Lung microvascular endothelial cell (primary cell): ENCODE measurements at regions not wholly inside any gene's neighbourhood (a gene's known extent, or its start where the extent isn't known, plus 50 kb on each side); places are given as distances from the start of the nearest gene placed in this dataset.

ENCODE experiments used
- DNase-seq, 2 donors: peaks; one replicate each; pipeline versions ENCODE4 v3.0.0 to v3.0.0-alpha.2; 2010; ENCODE audit warnings: low read depth in 2 of 2

DNA sequence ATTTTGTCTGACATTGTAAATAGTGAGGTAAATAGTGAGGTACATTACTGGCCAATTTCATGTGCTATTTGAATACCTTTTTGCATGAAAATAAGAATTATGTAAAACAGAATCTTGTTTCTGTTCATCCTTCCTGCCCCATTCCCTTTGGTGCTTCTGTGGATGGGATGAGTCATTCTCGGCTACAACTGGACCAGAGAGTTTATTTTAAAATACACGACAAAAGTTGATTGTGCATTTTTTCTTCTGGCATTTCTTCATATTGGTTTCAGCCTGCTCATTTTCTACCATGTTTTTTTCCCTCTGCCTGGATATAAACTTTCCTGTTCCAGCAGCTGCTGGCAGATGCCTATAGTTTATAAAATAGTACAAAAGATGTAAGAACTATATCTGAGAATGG is 107.5 kb downstream of the CYSLTR2 start:
- DNase-seq, result no peak

DNA sequence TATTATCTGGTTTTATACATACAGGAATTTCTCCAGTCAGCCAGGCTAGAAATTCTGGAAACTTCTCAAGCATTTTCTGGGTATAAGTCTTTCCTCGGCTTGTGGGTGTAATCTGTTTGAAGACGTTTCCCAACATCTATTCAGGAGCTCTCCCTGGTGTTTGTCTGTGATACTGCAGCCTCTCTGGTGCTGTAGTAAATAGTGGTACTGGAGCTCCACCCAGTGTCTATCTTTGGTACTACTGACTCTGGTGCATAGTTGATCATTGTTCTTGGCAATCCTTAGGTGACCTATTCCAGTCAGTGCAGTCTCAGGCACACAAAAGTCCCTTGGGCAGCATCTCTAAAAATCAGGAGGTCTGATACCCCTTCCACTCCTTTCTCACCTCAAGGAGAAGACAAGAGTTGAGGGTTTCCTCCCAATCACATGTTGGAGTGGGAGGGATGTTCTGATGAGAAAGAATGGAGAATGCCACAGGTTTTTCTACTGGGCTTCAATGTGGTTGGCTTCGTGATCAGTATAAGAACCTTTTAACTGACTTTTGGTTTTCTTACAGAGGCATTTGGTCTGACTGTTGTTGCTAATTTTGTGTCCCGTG is 115.5 kb downstream of the CYSLTR2 start:
- DNase-seq, result peak; percentile 87 to 89

DNA sequence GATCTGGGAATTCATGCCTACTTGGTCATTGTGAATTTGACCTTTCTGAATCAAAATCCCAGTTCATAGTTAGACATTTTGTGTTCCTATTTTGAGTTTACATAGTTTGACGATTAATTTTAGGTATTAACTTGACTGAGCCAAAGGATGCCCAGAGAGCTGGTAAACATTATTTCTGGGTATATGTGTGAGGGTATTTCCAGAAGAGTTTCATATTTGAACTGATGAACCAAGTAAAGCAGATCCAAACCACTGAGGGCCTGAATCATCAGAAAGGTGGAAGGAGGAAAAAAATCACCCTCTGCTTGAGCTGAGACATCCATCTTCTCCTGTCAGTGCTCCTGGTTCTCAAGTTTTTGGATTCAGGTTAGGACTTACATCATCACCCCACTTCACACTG is 116.6 kb downstream of the CYSLTR2 start:
- DNase-seq, result no peak

DNA sequence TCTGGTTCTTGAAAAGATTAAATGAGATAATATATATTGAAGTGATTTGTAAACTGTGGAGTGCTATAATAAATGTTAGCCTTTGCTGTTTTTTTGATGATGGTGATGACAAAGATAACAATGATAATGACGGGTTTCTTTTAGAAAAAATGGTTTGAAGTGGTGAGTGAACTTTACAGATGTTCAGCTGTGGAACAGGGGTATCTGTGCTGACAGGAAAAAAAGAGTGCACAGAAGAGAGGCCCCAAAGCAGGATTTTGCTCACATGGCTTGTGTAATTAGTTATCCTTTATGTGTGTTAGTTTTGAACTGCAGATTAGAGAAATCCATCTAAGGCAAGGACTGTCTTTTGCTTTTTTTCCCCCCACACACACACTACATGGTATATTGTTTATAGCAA is 119.2 kb downstream of the CYSLTR2 start:
- DNase-seq, result no peak

DNA sequence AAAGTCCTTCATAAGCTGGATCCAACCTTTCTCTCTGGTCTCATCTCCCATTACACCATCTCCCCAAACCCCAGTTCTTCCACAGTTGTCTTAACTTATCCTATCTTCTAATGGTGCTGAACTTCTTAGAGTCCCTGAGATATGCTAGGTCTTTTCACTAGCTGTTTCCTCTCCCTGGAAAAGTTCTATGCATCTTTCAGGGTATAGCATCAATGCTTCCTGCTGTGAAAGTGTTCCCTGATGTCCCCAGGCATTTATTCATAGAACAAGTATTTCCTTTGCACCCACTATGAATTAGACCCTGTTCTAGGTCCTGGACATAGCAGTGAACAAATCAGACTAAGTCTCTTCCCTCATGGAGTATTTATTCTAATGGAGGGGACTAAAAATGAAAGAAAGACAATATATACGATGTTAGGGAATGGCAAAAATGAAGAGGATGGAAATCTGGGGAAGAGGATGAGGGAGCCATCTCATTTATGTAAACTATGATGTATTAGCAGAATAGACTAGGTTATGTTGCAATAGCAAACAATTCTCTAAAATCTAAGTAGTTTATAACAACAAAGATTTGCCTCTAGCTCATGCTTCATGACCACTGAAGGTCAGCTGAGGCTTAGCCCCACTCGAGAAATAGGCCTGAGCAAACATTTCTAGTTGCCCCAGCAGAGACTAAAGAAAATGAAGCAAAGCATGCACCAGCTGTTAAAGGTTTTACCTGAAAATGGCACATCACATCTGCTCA is 120.0 kb downstream of the CYSLTR2 start:
- no peak for DNase-seq

DNA sequence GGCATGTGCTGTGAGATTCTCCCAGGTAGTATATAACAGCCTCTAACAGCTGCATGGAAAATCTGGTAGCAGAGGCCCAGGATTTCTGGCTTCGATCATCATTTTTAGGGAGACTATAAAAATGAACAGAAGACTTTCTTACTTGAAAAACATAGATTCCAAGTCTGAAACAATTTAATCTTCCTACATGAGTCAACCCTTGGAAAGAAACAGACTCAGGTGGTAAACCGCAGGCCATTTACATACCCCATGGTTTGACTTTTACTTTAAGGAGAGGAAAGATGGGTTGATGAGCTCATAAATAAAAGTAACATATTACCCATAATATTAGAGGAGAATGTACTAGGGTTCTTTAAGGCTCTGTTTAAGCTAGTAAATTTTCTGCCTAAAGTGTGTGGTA is 121.6 kb downstream of the CYSLTR2 start:
- no peak for DNase-seq

DNA sequence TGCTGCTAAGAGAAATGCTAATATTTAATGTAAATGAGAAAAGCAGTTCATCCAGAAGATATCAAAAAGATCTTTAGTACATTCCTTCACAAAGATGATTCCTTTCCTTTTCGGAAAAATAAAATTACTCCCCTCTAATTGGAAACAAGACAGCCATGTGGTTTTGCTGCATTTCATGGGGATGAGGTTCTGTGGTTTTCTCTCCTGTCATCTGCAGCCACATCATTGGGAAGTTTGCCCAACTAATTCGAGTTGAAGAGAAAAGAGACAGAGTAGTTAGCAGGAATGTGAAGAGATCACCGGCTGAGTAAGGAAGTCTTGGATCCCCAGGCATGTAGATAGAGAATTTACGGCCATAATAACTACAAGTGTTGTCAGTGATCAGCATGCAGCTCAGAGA is 122.1 kb downstream of the CYSLTR2 start:
- no peak for DNase-seq

DNA sequence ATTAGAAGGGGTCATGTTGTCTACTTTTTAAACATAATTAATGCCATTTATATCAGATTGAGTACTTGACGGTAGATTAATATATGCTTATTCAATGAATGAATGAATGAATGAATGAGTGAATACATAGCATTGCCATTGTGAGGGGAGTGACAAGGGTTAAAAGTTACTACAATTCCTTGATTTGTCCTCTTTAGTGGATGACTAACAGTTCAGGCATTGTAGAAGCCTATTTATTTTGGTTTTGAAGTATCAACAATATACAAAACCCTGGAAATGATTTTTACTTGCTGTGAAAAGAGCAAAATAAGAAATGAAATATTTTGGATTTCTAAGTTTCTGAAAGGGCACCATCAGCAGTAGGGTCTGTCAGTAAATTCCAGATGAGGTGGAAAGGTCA is 122.7 kb downstream of the CYSLTR2 start:
- DNase-seq, result no peak

DNA sequence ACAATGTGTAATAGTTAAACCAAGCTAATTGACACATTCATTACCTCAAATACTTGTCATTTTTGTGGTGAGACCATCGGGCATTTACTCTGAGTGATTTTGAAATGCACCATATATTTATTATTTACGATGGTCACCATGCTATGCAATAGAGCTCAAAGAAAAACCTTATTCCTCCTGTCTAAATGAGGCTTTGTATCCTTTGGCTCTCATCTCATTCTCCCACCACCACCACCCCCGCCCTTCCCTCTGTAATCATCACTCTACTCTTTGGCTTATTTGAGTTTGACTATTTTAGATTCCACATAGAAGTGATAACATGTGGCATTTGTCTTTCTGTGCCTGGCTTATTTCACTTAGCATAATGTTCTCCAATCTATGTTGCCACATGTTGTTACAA is 124.9 kb downstream of the CYSLTR2 start:
- no peak for DNase-seq

DNA sequence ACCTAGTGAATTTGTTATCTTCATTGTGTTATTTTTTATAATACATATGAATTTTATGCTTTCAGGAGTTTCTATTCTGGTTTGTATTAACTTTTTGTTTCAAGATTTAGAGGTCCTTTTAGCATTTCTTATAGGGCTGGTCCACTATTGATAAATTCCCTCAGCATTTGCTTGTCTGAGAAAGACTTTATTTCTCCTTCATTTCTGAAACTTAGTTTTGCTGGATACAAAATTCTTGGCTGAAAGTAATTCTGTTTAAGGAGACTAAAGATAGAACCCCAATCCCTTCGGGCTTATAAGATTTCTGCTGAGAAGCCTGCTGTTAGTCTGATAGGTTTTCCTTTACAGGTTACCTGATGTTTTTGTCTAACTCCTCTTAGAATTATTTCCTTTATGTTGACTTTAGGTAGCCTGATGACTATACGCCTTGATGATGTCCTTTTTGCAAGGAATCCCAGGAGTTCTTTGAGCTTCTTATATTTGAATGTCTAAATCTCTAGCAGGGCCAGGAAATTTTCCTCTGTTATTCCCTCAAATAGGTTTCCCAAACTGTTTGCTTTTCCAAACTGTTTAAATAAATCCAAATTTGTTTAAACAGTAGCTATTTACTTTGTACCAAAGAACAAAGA is 127.1 kb downstream of the CYSLTR2 start:
- no peak for DNase-seq

DNA sequence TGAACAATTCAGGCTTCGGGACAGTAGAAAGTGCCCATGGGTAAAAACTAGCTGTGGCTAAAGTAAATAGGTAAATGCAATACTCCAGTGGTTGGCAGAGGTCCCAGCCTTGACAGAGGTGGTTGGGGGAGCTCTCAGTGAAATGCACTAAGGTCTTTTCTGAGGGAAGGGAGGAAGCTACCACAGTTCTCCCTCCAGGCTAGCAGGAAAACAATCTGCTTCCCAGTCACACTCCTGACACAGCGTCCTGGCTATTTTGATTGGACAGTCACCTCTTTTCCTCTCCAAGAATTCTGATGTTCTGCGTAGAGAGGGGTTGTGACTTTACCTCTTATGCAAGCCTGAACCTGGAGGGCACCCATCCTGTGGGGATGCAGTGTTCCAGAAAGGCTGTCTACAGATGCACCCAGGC is 128.7 kb downstream of the CYSLTR2 start:
- DNase-seq, result peak in 1 of 2 donors; percentile 50

DNA sequence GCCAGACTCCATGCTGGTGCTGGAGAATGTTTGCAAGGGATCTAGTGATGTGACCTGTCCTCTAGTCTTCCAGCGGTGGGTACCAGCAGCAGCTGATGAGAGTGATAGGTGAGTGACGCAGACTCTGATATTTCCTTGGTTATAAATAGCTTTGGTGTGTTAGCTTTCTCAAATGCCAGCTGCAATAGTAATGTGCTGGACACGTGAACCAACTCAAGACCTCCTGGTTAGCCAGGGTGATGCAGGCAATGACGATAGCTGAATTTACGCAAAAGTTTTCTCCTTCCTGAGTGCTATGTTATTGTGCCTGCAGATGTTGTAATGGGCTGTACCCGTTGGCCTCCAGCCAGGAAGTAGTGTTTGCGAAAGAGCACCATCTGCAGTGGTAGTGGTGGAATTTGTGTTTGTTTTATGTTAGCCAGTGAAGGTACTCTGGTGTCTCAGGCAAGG is 129.5 kb downstream of the CYSLTR2 start:
- DNase-seq, result peak; percentile 78 to 95

DNA sequence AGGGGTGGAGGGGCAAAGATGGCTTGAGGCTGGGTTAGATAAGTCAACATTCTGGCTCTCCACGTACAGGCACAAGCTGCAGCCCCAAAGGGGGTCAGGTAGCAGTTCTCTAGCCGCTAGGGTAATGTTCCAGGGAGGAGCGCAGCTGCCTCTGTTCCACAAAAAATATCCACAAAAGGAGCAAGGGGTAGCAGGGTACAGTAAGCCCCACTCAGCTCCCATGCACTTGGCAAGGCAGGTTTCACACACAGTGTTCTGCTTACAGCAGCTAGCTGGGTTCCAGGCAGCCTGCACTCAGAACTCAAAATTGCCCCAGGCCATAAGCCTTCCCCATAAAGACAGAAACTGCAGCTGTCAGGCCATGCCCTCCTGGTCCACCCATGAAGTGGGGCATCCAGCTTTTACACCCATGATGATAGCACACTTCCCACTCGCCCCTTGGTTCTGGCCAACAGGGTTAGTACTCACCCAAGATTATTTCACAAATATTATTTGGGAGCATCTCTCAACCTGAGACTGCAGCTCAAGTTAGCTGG is 130.0 kb downstream of the CYSLTR2 start:
- no peak for DNase-seq

DNA sequence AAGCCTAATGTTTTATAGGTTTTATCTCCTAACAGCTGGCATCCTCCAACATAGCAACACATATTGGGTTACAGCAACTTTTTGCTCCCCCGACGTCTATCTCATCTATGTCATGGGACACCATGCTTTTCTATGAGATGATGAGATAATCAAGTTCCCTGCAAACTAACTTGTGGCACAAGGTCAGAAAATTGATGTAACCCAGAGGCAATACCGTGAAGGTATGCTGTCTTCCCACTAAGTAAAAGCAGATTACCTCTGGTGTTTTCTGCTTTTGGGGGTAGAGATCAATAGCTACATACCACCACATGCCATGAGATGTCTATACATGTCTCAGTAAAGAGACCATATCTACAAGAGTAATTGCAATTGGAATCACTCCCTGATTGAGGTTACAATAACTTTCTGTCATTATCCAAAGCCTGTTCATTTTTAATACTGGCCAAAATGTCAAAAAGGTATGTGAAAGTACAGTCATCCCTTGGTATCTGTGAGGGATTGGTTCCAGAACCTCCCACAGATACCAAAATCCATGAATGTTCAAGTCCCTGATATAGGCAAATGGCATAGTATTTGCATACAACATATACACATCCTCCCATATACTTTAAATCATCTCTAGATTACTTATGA is 131.3 kb downstream of the CYSLTR2 start:
- DNase-seq, result no peak

DNA sequence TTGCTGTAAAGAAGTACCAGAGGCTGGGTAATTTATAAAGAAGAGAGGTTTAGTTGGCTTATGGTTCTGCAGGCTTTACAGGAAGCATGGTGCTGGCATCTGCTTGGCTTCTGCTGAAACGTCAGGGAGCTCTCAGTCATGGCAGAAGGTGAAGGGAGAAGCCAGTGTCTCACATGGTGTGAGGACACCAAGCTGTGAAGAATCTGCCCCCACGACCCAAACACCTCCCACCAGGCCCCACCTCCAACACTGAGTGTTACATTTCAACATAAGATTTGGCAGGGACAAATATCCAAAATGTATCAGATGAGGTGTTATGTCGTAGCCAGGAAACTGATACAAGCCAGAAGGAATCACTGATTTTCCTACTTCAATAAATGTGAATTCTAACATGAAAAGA is 136.5 kb downstream of the CYSLTR2 start:
- no peak for DNase-seq

DNA sequence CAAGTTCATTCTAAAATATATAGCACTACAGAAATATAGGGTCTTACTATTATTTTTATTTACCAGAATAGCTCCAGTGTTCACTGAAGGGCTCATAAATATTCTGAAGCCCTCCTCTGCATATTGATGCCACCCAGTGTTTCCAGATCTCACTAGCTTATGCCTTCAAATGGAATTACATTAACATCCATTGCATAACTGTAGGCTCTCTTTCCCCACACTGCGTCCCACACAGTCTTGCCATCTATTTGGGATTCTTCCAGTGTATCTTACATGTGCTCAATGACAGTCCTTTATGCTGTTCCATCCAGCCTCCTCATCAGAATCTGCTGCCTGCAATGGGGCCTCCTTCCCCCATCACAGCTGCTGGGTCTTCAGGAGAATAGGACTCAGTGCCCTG is 137.2 kb downstream of the CYSLTR2 start:
- no peak for DNase-seq

DNA sequence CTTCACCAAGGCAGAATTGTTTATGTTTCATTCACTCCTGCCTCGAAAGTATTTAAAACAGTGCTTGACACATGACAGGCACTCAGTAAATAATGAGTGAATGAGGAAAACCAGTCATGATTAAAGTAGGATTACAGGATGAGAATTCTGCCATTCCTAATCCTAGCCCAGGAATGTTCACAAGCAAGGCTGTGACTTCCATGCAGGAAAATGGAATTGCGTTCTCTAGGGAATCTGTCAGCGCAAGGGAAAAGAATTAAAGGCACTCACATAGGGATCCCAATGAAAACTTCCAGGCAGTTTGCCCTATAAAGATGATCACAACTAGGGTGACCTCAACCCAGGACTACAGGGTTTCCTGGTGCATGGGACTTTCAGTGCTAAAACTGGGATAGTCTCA is 143.4 kb downstream of the CYSLTR2 start:
- DNase-seq, result no peak

DNA sequence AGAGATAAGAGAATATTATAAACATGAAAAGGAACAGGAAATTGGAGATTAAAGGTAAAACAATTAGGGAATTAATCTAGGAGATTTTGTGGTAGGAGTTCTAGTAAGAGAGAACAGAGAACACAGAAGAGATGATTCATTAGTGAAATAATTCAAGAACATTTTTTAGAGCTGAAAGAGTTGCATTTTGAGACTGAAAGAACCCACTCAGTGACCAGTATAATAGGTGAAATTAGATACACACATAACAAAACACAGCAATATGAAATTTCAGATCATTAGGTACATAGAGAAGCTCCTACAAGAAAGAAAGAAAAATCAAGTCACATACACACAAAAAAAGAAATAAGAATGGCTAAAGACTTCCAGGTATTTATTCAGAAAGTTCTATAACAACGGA is 144.0 kb downstream of the CYSLTR2 start:
- no peak for DNase-seq

DNA sequence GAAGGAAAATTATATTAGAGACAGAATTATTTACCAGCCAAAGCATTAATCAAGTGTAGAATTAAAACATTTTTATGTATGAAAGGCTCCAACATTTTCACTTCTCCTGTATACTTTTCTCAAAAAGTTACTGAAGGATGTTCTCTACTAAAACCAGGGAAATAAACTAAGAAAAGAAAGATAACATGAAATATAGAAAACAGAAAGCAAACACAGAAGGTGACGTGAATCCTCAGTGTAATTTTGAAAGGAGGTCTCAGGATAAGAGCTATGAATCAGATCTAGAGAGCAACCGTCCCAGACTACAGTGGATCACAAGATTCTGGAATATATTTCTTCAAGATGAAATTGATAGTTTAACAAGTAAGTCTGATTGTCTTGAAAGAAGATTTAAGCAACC is 144.5 kb downstream of the CYSLTR2 start:
- DNase-seq, result no peak

DNA sequence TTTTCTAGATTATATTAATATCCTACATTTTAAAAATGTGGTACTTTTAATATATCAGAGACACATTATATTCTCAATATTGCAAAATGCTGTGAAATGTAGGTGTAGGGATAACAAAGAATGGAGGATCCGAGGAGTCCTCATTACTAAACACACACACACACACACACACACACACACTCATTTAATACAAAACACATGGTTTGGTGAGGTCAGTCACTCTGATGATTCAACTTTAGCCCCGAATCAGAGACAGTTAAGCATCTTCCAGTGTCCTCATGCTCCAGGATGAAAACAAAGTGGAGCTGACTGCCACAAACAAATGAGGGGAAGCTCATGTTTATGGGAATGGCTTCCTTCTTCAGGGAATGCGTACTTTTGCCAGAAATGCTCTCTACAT is 147.5 kb downstream of the CYSLTR2 start:
- DNase-seq, result peak in 1 of 2 donors; percentile 48

DNA sequence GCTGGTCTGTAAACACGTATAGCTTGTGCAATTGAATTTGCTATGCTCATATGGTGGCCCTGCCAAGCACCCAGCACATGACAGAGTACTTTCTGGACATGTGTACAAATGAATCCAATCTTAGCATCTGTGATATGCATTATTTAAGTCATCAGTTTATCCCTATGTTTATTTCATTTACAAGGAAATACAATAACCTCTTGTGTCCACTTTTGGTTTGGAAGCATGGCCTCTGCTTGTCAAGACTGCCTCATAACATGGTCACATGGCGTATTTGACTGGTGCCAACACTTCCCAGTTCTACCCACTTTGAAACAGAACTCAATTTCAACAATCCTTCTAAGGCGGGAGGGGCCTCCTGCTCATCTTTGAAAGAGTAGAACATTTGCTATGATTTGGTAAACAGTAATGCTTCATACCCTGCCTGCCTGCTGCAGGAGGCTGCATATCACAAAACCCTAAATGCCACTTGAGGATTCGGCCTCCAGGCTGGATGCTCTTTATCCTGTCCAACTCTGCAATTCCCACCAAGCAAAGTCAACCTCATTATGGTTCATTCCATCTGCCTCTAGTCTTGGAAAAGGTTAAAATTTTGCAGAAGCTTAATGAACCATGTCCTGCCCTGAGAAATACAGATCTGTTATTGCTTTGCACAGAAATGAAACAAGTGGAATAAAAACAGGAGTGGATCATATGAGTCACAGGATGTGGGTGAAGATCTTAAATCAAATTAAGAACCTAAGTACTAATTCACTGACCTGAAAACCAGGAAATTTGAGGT is 151.3 kb downstream of the CYSLTR2 start:
- DNase-seq, result peak in 1 of 2 donors; percentile 17
